ENCODE measurements at regions not wholly inside any gene's neighbourhood (a gene's known extent, or its start where the extent isn't known, plus 50 kb on each side); places are given as distances from the start of the nearest gene placed in this dataset.

DNA sequence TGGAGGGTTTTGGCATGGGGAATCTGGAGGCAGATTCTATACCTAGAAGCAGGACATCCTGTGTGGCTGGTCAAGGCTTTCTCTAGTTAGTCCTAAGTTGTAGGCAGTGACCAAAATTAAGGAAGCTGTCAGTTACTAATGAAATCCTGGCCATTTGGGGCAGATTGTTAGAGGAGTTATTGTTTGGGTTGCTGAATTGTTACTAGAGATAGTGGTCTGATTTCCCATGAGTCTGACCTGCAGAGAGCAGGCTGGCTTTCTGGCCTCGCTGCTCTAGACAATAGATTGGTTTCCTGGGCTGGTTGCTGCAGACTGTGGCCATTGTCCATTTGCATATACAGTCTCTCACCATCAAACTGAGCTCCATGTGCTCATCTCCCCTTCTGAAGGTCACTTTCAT lies 205.0 kb upstream of the SASH1 start:
- no peak for DNase-seq (ENCODE audit: low read depth)
- no peak for TF ChIP-seq CTCF (IDR thresholded peaks at IDR 0.05; ENCODE audit: insufficient read depth, low read depth, low read length)
- no peak overlapping the region for H3K4me3 ChIP-seq (ENCODE audit: low read depth, low read length)

GRCh38 chr6:148138573-148138972 lies 204.1 kb upstream of the SASH1 start:
- no peak overlapping the region for H3K4me3 ChIP-seq (ENCODE audit: low read depth, low read length)
- no peak for TF ChIP-seq CTCF (IDR thresholded peaks at IDR 0.05; ENCODE audit: insufficient read depth, low read depth, low read length)
- DNase-seq (ENCODE audit: low read depth) = no peak

GRCh38 chr6:148140772-148141557 lies 201.7 kb upstream of the SASH1 start:
- H3K4me3 ChIP-seq (ENCODE audit: low read depth, low read length) = no peak overlapping the region
- no peak for DNase-seq (ENCODE audit: low read depth)
- TF ChIP-seq CTCF (IDR thresholded peaks at IDR 0.05; ENCODE audit: insufficient read depth, low read depth, low read length) = no peak

- DNase-seq (ENCODE audit: low read depth) = no peak
- H3K4me3 ChIP-seq (ENCODE audit: low read depth, low read length) = no peak overlapping the region
- TF ChIP-seq CTCF (IDR thresholded peaks at IDR 0.05; ENCODE audit: insufficient read depth, low read depth, low read length) = no peak
These were observed 199.8 kb upstream of the SASH1 start for GRCh38 chr6:148142821-148143220.

- no peak for TF ChIP-seq CTCF (IDR thresholded peaks at IDR 0.05; ENCODE audit: insufficient read depth, low read depth, low read length)
- no peak for DNase-seq (ENCODE audit: low read depth)
These were observed 198.9 kb upstream of the SASH1 start for GRCh38 chr6:148143771-148144170.

GRCh38 chr6:148144917-148145521 lies 197.6 kb upstream of the SASH1 start:
- peak; percentile 68 for DNase-seq (ENCODE audit: low read depth)
- H3K4me3 ChIP-seq (ENCODE audit: low read depth, low read length) = no peak overlapping the region
- TF ChIP-seq CTCF (IDR thresholded peaks at IDR 0.05; ENCODE audit: insufficient read depth, low read depth, low read length) = peak; percentile 90

More at GRCh38 chr6:148143771-148144170, 198.9 kb upstream of the SASH1 start:
- H3K4me3 ChIP-seq (ENCODE audit: low read depth, low read length) = no peak overlapping the region
